ENCODE measurements at regions not wholly inside any gene's neighbourhood (a gene's known extent, or its start where the extent isn't known, plus 50 kb on each side); places are given as distances from the start of the nearest gene placed in this dataset.

DNA sequence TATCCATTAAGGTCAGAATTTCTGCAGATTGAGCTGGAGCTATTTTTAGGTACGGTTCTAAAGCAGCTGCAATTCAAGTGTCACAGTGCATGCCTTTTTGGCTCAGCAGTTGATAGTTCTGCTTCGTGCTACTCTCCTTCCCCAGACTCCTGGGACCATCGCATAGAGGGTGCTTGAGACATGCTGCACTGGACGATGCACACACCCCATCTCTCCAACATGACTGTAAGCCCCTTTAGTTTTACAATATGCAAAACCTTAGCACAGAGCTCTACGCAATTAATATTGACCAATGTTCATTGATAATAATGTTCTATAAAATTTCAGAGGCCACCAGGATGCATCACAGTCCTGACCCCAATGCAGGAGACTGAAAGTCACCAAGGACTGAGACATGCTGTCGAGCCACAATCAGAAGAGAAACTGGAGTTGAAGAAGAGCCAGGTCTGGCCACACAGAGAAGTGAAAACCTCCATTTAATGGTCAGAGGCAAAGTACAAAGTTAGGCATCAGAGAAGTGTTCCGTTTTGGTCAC, 120.9 kb upstream of the ZC3H12C start:
- DNase-seq (ENCODE audit: low read depth) = no peak

DNA sequence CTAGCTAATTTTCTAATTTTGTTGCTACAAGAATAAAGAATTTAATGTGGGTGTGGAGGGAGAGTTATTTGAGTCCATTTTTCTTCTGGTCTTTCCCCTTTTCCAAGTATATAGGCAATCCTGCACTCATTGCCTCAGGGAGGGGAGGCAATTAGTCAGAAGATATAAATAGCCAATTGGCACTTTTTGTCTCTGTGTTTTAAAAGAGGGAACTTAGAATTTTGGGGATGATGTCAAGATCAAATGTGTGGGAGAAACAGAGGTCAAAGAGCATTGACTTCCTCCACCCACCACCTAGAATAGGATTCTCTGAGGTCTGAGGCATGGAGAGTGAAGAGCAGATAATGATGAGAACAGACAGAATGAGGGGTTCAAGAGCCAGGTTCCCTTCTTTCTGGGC, 120.3 kb upstream of the ZC3H12C start:
- DNase-seq (ENCODE audit: low read depth) = no peak

DNA sequence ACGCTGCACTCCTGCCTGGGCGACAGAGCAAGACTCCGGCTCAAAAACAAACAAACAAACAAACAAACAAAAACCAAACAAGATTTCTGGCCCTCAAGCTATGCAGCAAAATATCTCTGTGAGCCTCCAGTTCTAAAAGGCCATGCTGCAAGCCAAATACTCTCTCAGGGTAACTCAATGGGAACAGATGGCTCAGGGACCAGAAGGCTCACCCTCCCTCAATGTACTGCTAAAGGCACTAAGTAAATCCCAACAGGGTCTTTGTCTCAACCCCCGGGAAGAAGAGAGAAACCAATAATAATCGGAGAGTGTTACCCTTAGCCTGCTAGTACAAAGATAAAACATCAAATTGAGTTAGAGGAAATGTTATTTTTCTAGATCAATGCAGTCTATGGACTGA, 119.7 kb upstream of the ZC3H12C start:
- DNase-seq (ENCODE audit: low read depth) = no peak

DNA sequence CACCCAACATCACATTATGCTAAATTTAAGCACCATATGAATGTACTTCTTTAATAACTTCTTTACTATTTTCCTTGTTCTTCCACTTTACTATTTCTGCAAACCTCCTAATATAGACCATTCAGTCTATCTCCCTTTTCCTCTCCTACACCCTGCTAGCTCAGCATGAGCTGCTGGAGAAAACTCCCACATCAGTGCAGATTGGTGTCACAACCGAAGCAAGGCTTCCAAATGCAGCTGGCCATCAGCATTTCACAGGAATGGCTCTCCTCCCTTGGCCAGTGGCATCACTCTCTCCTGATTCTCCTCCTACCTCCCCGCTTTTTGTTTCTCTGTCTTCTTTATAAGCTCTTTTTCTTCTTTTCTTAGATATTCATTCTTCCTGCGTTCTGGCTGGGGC, 118.7 kb upstream of the ZC3H12C start:
- DNase-seq (ENCODE audit: low read depth) = no peak

DNA sequence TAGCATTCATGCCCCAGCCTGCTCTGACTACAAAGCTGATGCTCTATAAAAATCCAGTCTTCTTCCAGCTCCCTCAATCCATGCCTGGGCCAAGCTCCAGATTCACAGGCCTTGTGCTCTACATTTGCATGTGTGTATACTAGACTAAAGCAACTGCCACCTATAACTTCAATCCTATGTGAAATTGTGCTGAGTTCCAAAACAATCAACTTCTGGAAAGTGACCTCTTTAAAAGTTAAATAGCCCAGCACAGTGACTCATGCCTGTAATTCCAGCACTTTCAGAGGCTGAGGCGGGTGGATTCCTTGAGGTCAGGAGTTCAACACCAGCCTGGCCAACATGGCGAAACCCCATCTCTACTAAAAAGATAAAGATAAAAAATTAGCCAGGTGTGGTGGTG, 114.3 kb upstream of the ZC3H12C start:
- no peak for DNase-seq (ENCODE audit: low read depth)

DNA sequence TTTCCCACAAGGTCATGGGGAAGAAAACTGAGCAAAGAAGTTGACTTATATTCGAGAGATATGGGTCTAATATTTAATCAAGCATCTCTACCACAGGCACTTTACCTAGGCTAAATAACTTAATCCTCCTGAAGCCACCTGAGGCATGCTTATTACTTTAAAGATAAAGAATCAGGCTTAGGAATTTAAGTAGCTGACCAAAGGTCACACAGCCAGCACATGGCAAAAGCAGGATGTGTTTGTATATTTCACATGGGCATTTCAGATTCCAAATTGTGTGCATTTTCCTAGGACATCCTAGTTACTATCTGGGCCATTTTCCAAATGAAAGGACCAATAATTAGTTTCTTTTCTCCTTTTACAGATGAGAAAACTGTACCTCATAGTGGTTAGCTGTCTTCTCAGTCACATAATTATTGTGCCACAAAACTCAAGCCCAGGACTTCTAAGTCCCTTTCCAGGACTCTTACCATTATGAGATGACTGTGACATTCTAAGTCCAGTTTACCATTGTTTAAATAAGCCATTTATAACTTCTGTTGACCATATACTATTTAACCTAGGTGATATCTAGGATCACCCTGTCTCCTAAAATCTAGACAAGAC, 112.1 kb upstream of the ZC3H12C start:
- no peak for DNase-seq (ENCODE audit: low read depth)

DNA sequence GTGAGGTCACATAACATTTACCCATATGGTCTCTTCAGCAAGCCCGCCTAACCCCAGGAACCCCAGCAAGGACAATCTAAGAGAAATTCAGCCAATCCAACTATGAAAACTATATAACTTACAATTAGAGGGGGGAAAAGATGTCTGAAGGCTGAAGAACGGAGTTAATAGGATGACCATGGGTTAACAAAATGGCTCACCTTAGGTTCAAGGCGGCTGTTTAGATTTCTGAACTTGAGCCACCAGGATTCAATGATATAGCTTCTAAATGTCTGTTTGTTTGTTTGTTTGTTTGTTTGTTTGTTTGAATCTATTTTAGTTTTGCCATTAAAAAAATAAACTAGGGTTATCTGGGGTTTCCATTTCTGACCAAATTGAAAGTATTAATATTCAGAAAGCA, 109.8 kb upstream of the ZC3H12C start:
- no peak for DNase-seq (ENCODE audit: low read depth)

DNA sequence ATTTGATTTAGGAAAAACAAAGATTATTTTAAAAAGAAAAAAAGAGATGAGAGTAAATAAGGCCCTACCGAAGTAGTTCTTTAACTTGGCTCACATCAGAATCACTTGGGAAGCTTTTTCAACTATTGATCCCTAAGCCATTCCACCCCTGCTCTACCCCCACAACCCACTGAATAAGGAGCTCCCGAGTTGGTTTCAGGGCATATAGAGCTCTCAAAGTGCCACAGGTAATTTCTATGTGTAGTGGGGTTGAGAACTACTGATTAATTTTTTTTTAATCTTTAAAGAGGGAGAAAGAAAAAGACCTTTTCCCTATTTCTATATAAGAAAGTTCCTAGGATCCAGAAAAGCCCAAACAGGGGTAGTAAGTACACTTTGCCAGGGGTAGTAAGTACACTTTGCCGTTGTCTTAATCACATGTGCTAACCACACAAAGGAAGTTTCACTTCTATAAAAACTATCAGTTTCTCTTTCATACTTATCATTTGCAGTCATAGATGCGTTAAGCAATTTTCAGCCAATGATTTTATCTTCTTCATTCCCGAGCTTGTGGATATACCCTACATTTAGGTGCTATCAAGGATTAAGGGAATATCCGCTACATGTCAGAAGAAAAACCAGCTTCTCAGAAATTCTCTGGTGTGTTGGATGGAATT, 108.4 kb upstream of the ZC3H12C start:
- no peak for DNase-seq (ENCODE audit: low read depth)

DNA sequence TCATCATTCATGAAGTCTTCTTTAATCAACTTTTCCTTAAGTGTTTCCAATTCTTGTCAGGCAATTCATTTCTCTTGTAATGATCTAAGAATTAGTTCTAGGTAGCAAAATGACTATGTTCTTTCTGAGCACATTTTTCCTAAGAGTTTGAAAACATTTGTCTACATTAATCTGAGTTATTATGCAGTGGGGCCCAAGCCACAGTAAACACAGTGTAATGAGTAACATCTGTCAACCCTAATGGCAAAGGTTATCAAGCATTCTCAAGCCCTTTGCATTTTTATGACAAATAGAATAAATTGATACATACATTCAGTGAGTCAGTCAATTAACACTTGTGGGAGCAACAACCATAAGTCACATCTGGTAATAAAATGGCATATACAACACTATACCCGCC, 106.7 kb upstream of the ZC3H12C start:
- no peak for DNase-seq (ENCODE audit: low read depth)

DNA sequence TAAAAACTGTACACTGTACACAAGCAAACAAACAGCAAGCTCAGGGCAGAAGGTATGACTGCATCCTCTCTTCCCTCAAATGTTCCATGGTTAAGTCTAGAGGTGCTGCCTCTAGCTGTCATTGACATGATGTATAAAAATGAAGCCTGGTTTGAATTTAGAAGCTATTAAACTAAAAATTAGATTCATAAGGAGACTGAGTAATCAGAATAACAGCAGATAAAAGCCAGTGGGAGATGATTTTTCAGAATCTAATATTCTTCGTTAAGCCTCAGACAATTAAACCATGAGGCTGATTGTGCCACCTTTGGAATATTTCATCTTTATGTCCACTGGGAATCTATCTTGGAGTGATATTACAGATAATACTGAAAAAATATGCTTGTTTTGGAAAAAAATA, 101.4 kb upstream of the ZC3H12C start:
- DNase-seq (ENCODE audit: low read depth) = no peak

DNA sequence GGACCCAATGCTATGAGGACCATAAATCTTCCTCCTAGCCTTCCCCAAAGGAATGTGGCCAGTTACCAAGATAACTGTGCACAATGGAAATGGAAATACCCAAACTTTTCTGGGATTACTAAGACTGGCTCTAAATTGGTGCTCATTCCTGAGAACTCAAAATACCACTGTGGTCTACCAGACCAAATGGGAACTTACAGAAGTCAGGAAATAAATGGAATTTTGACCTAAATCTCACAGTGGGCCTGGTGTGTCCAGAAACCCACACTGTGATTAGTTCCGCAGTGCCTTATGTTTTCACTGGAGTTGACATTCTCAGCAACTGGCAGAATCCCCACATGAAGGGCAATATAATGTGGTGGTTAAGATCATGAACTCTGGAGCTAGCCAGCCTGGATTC, 99.4 kb upstream of the ZC3H12C start:
- no peak for DNase-seq (ENCODE audit: low read depth)

DNA sequence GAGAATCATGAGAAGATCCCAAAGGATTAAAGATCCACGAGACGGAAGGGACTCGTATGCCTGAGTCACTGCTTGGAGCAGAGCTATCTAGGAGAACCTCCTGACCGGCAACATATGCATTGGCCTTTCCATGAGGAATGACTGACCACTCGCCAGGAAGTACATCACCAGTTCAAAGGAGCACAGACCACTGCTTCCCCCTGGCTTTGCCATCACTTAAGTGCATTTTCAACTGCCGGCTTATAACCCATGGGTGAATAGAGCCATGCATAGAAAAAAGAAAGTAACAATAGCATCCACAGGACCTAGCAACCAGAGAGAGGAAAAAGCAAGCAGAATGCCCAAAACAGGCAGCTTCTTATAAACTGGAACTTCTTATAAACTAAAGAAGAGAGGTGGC, 98.3 kb upstream of the ZC3H12C start:
- DNase-seq (ENCODE audit: low read depth) = no peak

DNA sequence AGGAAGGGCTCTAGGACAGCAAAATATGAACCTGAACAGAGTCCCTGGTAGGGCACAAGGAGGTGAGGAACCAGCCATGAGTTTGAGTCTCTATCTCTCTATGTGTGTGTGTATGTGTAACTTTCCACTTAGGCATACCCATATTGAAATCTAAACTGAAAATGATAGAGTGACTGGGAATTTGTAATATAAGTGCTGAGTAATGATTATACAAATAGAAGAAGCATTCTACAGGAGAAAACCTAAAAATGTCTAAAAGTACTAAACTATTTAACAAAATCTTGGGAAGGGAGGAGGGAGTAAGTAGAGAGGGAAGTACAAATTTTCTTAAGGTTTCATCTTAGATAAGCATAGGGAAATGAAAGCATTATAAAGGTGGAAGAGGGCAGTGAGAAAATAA, 97.1 kb upstream of the ZC3H12C start:
- no peak for DNase-seq (ENCODE audit: low read depth)

DNA sequence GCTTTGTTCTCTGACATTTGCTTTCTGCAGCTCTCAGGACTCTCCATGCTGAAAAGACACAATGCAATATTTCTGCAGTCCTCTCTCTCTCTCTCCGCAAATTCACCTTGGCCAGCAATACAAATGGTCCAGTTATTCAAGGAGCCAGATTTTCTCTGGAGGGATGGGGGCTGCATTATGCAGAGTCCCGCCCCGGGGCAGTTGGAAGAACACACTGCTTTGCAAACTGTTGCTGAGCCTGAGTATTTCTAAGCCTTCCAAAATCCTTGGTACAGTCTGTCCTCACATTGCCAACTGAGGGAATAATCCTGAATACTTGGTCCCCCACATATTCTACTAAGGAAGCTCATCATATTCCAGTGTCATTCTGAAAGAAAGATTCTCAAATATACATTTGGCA, 94.3 kb upstream of the ZC3H12C start:
- DNase-seq (ENCODE audit: low read depth) = no peak

DNA sequence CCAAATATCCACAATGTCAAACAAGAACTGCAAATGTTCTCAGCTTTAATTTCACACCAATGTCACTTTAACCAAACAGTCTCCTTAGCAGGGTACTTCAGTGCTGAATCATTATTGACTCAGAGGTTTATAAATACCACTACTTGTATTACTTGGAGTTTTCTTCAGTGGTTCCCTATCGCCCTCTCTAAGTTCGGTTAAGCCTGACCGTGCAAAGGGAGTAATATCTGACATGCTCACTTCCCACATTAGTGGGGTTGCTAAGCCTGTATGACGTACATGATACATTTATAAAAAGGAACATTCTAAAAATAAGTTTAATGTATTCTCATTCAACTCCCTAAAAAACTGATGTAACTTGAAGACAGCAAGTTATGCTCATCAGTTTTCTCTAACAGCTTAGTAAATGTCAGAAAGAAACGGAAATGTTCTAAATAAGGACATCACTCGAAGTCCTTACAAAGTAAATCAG, 93.1 kb upstream of the ZC3H12C start:
- no peak for DNase-seq (ENCODE audit: low read depth)

DNA sequence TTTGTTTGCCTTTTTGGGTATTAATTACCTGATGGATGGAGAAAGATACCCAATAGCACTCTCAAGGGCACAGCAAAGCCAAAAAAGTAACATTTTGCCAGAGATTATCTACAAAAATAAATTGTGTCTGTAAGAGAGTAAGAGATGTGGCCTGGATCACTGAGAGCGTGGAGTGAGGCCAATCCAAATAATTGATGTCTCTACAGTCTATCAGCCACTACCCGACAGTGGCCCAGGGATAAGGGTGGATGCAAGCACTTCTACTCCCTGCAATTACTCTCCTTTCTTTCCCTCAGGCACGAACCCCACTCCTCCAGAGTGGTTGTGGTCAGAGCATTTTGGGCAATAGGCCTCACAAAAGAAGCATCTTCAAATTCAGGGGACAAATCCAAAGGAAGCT, 92.3 kb upstream of the ZC3H12C start:
- DNase-seq (ENCODE audit: low read depth) = no peak

DNA sequence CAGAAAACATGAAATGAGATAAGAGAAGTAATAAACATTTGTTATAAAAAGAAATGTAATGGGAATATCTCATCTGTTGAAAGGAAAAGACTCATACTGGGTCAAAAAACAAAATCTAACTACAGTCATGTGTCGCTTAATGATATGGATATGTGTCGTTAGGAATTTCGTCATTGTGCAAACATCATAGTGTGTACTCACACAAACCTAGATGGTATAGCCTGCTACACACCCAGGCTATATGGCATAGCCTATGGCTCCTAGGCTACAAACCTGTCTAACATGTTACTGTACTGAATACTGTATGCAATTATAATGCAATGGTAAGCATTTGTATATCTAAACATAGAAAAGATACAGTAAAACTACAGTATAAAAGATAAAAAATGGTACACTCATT, 89.8 kb upstream of the ZC3H12C start:
- DNase-seq (ENCODE audit: low read depth) = no peak

DNA sequence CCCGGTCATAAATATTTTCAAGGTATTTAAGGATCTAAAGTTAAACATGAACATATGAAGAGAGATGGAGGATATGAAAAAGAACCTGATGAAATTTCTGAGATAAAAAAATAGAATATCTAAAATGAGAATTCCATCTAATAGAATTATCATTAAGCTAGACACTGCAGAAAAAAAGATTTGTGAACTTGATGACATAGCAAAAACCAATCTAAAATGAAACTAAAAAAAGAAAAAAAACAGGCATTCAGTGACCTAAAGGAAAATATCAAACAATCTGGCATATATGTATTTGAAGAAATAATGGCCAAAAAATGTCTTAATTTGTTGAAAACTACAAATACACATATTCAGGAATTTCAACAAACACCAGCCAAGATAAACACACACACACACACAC, 81.6 kb upstream of the ZC3H12C start:
- no peak for DNase-seq (ENCODE audit: low read depth)

DNA sequence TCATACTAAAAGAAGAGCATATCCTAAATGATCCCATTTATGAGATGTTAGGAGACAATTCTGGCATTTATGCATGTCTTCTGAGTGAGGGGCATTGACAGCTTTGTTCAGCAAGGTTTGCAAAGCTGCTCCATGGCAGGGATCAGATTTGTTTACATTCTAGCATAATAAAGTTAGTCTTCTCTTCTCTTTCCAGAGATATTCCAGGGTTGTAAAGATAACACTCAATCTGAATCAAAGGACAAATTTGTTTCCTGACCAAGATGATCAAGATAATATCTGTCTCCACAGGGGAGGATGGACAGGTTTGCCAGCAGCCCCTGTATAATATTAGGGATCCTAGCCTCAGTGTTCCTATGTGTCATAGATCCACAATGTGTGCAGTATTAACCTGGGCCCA, 77.5 kb upstream of the ZC3H12C start:
- no peak for DNase-seq (ENCODE audit: low read depth)

DNA sequence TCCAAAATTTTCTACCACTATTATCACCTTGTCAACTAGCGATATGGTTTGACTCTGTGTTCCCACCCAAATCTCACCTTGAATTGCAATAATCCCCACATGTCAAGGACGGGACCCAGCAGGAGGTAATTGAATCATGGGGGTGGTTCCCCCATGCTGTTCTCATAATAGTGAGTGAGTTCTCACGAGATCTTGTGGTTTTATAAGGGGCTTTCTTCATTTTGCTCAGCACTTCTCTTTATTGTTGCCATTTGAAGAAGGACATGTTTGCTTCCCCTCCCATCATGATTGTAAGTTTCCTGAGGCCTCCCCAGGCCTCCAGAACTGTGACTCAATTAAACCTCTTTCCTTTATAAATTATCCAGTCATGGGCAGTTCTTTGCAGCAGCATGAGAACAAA, 73.5 kb upstream of the ZC3H12C start:
- no peak for DNase-seq (ENCODE audit: low read depth)

DNA sequence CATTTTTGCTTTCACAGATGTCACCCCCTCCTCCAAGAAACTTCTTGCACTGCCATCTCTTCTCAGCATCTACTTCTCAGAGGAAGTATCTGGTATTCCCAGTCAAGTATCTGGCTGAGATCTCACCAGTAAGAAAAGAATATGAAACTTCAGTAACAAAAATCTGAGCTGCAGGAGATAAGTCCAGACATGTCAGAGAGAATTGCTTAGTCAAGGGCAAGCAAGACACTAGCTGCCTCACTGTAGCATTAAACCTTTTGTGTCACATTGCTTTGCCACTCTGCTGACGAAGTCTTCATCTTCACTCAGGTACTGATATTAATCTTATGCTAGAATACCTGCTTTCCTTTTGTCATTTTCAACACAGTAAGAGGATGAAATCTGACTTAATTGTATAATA, 70.6 kb upstream of the ZC3H12C start:
- DNase-seq (ENCODE audit: low read depth) = no peak

DNA sequence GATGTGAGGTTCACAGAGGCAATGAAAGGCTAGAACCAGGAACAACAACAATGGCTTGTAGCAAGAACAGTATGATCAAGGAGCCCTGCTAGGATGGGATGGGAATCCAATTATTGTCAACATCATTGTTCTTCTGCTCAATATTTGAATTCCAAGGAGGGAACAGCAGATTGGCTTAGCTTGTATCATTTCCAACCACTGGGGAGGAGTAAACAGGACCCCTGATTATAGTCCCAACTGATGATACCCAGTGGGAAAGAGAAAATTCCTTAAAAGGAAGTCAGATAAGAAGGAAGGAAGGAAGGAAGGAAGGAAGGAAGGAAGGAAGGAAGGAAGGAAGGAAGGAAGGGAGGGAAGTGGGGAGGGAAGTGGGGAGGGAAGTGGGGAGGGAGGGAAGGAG, 69.5 kb upstream of the ZC3H12C start:
- no peak for DNase-seq (ENCODE audit: low read depth)

DNA sequence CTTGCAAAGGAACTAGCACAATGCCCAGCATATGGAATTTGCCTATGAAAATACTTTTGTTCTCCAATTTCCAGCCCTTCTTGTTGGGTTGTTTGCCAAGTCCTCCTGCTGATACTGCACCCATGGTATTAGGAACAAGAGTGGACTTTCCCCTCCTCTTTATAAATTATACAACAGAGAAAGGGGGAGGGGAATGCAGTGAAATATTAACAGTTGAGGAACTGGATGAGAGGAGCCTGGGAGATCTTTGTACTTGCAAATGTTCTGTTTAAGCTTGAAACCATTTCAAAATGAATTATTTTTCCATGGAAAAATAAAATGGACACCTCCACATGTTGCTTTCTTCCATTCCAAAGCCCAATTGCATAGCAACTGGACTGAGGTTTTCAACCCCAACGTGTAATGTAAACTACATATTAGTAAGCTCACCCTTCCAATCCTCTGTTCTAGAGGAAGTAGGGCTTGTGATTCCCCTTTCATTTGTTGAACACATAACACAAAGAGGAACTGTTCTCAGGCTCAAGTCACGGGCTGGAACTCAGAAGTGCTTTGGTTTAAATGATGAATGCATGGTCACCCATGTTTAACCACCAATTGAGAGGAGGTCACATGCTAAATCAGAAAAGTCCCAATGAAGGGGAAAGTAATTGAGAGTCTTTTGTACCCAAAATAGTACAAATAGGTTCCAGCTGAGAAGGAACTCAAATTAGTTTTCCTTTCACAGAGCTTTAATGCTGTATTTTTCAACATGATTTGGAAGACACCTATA, 66.2 kb upstream of the ZC3H12C start:
- no peak for DNase-seq (ENCODE audit: low read depth)

Measured in T follicular helper cell (primary cell).